ENCODE measurements at regions not wholly inside any gene's neighbourhood (a gene's known extent, or its start where the extent isn't known, plus 50 kb on each side); places are given as distances from the start of the nearest gene placed in this dataset.
"Not testable (repeated sequence)": the region's sequence is repeated elsewhere in the genome, so short reads cannot be mapped to it uniquely, and the experiment has no call there.

DNA sequence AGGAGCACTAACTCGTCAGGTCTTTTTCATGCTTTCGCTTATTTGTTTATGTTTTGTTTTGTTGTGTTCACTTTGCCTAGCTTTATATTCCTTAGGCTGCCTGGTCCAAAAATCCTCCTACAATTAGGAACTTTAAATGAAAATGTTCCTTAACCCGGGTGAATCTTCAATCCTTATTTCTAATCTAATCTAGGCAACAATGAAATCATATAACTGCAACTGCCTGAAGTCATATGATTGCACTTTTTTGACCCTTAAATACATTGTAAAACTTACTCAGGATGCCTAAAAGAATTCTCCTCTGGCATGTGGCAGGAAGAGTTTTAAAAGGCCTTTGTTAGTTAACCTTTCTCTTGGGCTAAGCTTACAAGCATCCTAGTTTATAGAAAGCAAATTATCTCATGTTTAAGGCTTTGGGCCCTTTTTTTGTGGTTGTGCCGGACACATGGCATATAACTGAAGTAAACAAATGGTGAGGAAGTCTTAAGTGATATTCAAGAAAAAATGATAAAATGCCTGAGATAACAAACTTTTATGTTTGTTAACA, 279.4 kb downstream of the FAT4 start:
- no peak for DNase-seq

DNA sequence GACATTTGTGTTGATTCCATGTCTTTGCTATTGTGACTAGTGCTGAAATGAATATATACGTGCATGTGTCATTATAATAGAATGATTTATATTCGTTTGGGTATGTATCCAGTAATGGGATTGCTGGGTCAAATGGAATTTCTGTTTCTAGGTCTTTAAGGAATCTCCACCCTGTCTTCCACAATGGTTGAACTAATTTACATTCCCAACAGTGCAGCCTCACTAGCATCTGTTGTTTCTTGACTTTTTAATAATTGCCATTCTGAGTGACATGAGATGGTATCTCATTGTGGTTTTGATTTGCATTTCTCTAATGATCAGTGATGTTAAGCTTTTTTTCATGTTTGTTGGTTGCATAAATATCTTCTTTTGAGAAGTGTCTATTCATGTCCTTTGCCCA, 291.2 kb downstream of the FAT4 start:
- DNase-seq: not testable (repeated sequence)

DNA sequence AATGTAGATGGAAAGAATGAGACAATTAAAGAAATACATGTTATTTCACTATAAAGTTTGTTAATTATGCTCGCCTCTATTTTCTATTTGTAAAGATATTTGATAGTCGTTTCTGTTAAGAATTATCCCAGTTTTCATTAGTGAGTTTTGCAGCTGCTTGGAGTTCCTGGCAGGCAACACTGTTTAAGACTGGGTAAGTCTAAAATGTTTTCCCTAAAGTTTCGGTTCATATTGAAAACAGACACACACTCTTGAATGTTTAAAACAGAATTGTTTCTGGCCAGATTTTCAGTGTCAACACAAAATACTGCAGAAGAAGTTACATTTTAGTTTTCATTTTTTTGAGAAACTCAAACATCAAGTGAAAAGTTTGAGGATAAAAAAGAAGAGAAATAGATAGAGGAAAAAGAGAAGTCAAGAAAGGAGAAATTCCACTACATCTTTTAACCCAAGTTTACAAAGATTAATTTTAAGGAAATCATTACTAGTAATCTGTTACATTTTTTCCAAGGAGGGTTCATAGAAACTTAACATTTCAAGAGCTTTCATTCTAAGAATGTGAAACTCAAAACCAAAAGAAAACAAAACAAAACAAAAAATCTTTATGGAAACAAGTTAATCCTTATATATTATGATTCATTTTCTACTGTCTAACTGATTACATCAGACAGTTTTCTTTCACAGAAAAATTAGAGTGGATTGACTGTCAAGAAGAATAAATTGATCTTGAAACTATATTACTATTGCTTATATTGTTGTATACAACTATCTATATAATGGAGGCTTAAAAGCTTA, 305.5 kb downstream of the FAT4 start:
- no peak for DNase-seq

DNA sequence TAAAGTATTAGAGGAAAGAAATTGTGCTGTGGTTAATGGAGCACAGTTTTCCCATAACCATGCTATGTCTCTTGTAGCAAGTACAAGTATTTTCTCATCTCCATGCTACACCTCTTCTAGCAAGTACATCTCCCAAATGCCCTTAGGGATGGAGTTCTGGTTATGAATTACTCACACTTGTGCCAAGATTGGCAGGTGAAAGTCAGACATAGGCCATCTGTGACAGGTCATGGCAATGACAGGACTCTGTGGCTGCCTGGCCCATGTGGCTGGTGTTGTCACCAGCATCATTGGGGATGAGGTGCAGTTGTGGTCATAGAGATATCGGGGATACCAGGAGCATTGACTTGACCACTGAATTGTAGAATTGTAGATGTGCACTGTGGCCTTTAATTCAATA, 310.2 kb downstream of the FAT4 start:
- DNase-seq: no peak

DNA sequence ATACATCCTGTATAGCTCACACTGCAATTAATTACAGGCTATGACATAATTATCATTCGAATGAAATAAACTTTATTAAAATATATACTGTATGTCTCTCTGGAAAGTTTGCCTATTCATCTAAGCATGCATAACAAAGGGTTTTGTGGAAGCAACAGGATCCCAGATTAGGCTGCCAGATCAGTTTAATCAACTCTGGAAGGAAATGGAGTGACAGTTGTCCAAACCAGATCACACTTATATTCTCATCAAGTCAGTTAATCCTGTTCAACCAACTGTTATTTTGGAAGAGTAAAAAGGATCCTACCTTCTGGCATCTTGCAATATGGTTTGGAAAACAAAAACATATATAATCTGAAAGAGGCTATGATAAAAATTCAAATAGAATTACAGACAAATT, 312.2 kb downstream of the FAT4 start:
- no peak for DNase-seq

DNA sequence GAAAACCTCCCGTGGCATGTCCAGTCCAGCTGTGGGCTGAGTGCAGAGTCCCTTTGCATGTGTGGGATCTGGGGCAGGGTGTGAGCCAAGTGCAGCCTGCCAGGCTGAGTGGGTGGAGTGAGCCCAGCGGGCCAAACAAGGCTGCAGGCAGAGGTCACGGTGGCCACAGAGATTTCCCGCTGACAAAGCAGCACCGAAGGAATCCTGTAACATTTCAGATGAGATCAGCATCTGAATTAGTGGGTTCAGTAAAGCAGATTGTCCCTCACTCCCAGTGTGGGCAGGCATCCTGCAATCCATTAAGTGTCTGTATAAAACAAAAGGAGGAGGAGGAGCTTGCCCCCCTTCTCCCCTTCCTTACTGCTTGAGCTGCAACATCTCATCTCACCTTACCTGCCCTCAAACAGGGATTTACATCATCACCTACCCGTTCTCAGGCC, 324.4 kb downstream of the FAT4 start:
- DNase-seq: no peak

DNA sequence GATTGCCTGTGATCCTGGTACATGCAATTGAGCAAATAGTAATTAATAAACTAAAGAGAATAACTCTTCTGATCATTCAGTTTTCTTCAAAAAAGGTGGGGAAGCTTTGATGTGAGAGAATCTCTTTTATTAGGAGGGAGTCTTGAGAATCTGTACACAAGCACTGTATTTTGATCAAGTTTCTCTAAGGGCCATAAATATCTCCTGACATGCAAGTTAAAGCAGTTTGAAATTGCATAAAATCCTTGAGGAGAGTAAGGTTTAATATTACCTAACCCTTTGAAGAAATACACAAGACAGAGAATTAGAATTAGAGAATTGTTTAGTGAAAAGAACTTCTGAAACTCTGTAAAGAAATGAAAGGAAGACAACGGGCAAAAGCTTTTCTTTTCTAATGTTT, 326.9 kb downstream of the FAT4 start:
- no peak for DNase-seq

DNA sequence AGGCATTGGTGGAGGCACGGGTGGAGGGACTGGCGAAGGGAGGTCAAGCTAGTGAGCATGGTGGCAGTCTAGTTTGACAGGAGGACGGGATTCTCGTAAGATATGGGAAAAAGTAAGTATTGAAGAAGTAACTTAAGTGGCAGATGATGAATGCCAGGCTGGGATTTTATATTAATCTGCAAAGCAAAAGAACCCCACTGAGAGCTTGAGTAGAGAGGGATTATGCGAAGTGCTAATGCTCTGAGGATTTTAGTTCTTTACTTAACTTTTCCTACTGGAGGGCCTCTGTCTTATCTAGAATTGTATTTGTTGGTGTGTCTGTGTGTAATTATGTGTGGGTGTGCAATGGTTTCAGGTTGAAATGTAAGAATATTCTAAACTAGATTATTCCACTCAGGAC, 327.9 kb downstream of the FAT4 start:
- no peak for DNase-seq

DNA sequence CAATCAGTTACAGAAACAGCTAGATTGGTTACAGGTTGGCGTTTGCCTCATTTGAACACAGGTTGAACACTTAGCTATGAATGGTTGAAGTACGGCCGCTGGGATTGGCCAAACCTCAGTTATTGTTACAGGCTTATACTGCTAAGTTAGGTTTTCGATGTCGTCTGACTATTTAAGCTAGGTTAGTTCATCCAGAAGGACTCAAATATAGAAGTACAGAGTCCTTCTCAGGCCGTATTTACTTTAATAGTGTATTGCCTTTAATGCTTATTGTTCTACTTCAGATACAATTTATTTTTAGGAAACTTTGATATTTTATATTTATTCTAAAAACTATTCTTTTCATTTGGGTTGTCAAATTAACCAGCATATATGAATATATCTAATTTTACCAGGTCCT, 334.7 kb downstream of the FAT4 start:
- DNase-seq: no peak

DNA sequence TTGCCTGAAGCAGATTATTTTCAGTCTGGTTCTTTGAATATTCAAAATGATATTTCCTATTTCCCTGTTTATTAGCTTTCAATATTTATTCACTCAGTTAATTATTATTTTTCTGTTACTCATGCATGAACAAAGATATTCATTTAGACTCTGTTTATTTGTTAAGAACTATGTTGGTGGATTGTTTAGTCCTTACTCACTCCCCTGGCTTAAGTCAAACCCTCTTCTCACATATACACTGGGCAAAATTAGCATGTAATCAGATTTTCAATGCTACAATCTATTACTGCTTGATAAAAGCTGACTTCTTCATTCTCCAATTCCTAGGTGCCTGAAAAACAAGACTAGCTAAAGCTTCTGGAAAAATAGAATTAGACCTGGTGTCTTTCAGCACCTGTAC, 335.8 kb downstream of the FAT4 start:
- no peak for DNase-seq

DNA sequence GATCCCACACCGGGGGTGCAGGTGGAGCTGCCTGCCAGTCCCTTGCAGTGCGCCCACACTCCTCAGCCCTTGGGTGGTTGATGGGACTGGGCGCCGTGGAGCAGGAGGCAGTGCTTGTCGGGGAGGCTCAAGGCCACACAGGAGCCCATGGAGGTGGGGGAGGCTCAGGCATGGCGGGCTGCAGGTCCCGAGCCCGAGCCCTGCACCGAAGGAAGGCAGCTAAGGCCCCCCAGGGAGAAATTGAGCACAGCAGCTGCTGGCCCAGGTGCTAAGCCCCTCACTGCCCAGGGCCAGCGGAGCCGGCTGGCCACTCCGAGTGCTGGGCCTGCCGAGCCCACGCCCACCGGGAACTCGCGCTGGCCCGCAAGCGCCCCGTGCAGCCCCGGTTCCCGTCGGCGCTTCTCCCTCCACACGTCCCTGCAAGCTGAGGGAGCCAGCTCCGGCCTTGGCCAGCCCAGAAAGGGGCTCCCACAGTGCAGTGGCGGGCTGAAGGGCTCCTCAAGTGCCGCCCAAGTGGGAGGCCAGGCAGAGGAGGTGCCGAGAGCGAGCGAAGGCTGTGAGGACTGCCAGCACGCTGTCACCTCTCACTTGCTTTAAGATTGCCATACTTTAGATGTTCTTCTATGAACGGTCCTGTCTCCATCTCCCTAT, 337.1 kb downstream of the FAT4 start:
- not testable (repeated sequence) for DNase-seq

DNA sequence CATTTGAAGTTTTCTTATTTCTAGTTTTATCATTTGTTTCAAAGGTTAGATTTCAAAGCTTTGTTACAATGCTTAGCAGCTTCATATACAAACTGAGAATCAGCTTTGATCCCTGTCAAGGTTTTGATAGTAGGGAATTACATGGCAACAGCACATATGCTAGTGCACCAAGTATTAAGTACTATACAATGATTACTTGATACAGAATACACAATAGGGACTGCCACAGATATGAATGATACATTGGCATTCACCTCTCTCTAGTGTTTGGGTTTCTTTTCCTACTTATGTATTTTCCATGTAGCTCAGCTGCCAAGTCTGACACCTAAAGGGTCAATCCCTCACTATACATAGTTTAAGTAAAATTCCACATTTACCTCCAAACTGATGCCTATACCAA, 344.0 kb downstream of the FAT4 start:
- no peak for DNase-seq

DNA sequence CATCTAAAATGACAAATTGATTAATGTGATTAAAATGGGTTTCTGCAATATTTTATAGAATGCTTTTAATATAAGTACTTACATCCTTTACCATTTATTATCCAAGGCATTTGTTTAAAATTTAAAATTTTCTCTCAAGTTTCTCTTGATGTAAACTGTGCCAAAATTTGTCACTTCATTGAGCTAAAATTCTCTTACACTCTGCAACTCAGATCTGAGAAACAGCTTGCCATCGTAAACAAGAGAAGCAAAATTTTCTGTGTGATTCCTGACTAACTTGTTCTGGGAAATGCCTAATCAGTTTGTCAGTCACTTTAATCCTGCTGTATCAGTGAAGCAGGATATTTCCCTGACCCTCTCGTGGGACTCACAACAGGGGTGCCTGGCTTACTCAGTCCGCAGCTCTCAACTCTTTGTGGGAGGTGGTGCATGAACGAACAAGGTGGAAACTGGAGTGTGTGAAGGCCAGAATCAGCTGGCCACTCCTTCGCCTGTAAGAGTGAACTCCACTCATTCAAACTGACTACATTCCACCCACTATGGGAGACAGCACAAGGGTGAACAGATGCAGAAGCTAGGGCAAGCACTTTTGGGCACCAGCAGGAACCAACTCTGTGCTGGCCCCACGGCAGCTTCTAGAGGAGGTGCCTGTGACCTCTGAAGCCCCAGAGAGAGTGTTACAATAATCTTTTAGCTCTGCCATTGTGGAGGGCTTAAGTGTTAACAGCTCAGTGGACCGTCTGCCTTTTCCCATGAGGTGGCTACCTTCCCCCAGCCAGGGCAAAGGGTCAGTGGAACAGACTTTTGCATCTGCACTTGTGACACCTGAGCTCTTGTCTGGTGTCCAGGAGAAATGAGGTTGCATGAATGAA, 349.4 kb downstream of the FAT4 start:
- no peak for DNase-seq

DNA sequence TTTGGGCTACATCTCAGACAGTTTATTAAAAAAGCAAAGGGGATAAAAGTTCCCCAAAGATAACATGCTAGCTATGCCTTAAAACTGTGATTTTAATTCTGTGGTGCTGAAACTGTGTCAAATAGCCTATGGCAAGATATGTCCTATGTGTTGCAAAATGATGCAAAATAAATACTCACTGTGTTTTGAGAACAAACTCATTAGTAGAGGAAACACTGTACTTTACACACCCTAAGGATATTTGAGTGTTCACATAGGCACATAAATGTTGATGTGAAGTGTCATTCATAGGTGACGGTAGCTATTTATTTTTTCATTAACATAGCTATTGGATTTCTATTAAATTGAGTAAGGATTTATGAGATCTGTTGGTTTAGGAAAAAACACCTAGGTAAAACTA, 351.9 kb downstream of the FAT4 start:
- DNase-seq: no peak

DNA sequence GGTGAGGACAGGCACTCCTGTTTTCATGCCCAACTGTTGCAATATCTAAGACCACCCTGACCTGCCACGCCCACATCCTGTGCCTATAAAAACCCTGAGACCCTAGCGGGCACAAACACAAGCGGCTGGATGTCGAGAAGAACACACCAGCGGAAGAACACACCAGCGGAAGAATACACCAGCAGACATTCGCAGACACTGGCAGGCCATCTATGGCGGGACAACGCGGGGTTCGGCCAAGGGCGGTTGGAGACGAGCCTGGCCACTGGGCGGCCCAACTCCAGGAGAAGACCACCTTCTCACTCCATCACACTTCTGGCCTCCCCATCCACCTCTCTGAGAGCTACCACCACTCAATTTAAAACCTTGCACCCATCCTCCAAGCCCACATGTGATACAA, 361.4 kb downstream of the FAT4 start:
- DNase-seq: no peak

DNA sequence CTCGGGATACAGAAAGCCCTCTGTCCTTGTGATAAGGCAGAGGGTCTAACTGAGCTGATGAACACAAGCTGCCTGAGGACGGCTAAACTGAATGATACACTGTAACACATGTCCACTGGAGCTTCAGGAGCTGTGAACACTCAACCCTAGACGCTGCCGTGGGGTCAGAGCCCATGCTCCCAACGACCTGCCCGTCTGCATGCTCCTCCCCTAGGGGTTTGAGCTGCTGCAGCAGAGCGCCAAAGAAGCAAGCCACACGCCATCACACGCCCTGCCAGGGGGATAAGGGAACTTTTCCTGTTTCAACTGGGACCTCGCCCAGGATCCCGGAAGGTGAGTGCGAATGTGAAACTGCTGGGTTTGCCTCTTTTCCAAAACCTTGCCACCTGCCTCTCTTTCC, 361.8 kb downstream of the FAT4 start:
- no peak for DNase-seq

DNA sequence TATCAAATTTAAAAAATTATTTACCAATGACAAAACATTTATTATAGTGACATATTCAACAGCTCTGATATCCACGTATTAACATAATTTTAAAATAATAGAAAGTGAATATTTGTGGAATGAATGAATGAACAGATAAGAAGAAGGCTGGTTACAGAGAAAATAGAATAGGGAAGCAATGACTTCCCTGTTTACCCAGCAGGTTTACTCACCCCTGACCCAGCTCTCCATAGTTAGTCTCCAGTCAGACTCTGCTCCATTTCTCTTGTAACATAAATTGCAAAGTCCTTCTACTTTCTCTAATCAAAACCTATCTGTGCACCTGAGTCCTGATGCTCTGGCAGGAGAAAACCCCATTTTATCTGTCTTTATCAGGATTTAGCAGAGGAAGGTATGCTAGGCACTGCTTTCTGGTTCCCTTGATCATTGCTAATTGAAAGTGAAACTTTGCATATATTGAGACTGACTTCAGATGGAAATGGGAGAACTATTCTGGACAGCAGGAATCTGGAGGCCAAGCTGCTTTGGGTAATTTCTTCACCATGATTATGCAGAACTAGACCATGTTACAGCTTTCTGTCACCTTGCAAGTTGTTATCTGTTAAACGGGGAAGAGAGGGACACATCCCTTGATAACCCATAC, 363.0 kb downstream of the FAT4 start:
- DNase-seq: no peak

DNA sequence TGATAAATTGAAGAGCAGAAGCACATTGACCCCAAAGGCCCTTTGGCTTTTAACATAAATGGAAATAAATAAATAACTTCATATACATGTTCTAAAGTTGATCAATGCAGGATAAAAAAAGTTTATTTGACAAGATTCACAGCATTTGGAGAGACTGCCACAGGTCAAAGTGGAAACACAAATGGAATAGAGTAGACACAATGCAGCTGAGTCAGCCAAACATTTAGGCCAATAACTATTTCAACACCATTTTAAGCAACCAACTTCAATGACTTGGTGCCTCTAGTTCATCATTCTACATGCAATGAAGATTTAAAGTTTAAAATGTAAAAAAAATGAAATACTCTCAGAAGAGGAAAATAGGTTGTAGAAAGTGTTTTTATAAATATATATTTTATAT, 365.2 kb downstream of the FAT4 start:
- DNase-seq: no peak

DNA sequence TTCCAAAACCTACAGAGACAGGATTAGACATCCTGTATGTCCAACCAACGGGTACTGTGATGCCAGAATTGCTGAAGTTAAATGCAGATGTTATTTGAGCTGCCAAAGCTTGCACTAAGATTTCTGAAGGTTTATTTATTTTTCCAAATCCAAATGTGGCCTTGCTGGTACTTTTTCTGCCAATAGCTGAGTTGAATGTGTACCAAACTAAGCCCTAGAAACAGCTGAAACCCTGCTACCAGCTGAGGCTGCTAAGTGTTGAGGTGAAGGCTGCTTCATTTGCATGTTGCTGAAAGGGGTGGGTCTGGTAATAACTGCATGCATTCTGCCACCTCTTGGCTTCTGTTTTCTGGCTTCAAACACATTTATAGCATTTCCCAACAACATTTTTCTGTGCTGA, 366.5 kb downstream of the FAT4 start:
- DNase-seq: no peak

DNA sequence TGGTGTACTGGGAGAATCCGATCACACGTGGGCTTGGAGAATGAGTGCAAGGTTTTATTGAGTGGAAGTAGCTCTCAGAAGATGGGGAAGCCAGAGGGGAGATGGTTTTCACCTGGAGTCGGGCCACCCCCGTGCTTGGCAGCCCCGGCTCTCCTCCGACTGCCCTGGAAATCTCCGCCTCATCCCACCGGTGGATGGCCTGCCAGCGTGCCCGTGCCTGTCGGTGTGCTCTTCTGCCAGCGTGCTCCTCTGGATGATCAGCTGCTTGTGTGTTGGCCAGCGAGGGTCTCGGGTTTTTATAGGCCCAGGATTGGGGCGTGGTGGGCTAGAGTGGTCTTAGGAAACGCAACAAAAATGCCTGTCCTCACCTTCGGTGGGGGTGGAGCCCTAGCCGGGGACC, 368.0 kb downstream of the FAT4 start:
- no peak for DNase-seq

DNA sequence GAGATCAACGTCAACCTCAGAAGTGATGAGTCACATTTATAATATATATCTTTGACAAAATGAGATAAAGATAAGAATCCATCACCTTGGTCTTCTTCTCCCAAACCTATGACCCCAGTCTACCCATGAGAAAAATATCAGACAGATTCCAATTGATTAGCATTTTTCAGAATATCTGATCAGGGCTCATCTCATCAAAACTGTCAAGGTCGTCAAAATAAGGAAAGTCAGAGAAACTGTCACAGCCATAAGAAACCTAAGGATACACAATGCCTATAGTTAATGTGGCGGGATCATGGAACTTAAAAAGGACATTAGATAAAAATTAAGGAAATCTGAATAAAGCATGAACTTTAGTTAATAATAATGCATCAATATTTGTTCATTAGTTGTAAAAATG, 374.1 kb downstream of the FAT4 start:
- DNase-seq: no peak

DNA sequence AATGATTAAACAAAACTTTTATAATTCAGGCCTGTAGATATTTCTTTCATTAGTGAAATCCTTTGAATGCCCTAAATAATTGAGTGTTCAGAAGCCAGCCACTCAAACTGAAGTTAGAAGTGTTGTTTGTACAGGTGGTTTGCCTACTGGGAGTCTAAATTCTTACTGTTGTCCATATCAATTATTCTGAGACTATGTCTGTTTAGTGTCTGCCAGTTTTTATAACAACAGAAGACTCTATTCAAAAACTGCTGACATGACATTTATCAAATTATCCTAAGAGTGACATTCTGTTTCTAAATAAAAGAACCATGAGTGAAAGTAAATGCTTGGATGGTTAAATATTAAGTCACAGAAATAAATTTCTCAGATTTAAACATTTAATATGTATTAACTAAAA, 375.1 kb downstream of the FAT4 start:
- DNase-seq: no peak

DNA sequence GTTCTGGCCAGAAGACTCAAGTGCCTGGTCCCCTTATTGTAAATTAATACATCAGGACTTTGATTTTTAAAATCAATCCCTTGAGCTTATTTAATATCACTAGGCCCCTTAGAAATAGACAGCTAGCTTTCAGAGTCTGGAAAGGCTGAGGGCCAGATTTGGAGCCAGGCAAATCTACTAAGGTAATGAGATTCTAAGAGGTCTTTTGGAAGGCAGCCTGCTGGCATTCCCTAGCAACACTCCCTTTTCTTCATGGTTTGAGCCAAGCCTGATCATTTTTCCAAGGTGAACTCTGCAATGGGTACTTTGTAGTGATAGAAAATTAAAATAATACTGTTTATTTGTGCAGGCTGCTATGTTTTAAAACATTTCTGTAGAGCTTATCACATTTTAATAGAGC, 378.5 kb downstream of the FAT4 start:
- no peak for DNase-seq

All from occipital lobe (tissue), 1 donor.